Esophagus muscularis mucosa (tissue), 4 donors: ENCODE measurements at regions not wholly inside any gene's neighbourhood (a gene's known extent, or its start where the extent isn't known, plus 50 kb on each side); places are given as distances from the start of the nearest gene placed in this dataset.

ENCODE experiments used
- CTCF ChIP-seq, 3 experiments: fragments of 200-600 bp in 2 of 3; fragments of 450-650 bp in 1 of 3; sonication (generic) in 2 of 3; IDR thresholded peaks; one replicate each; pipeline ENCODE4 v1.5.1; 2017 to 2019; ENCODE audit warnings: antibody characterized with exemption in 3 of 3, mild to moderate bottlenecking in 2 of 3, moderate library complexity in 1 of 3
- EP300 ChIP-seq: sonication (generic); formaldehyde crosslinking; IDR thresholded peaks from one replicate; pipeline ENCODE4 v1.6.1; 2017; ENCODE audit warnings: antibody characterized with exemption
- POLR2A ChIP-seq: fragments of 450-650 bp; IDR thresholded peaks from one replicate; pipeline ENCODE4 v1.6.1; 2017; ENCODE audit warnings: antibody characterized with exemption, moderate library complexity, mild to moderate bottlenecking, low read depth

DNA sequence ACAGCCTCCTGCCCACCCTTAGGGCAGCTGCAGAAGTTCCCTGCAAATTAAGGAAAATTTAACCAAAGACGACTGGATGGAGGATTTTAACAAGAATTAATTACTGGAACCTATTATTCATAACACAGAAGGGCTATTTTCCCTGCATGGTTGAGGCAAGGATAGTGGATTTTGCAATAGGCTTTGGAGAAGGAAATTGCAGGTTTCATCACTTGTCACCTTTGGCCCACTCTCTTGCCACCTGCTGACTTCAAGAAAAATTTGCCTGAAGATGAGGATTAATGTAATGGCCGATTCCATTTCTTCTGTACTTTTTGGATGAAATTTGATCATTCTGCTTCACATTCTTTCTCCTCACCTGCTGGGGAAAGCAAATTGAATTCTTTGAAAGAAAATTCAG lies 261.7 kb downstream of the FGF9 start:
- TF ChIP-seq EP300 (no peak), CTCF (IDR thresholded peaks at IDR 0.05) (no peak), POLR2A (no peak)
